ENCODE measurements at regions not wholly inside any gene's neighbourhood (a gene's known extent, or its start where the extent isn't known, plus 50 kb on each side); places are given as distances from the start of the nearest gene placed in this dataset.

DNA sequence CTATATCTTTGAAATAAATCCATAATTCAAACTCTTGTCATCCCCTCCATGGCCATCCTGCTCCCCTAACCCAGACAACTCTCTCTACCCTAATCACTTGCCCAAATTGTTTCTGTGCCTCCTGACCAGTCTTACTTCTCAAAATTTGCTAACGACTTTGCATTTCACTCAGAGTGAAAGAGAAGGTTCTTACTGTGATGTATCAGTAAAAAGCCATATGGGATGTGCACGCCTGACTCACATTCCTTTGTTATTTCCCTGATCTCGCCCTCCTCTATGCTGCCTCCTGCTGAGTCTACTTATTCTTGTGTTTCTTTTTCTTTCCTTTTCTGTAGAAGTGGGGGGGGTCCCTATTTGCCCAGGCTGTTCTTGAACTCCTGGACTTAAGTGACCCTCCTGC, 487.2 kb upstream of the FRG2C start:
- TF ChIP-seq, protein P1, sequence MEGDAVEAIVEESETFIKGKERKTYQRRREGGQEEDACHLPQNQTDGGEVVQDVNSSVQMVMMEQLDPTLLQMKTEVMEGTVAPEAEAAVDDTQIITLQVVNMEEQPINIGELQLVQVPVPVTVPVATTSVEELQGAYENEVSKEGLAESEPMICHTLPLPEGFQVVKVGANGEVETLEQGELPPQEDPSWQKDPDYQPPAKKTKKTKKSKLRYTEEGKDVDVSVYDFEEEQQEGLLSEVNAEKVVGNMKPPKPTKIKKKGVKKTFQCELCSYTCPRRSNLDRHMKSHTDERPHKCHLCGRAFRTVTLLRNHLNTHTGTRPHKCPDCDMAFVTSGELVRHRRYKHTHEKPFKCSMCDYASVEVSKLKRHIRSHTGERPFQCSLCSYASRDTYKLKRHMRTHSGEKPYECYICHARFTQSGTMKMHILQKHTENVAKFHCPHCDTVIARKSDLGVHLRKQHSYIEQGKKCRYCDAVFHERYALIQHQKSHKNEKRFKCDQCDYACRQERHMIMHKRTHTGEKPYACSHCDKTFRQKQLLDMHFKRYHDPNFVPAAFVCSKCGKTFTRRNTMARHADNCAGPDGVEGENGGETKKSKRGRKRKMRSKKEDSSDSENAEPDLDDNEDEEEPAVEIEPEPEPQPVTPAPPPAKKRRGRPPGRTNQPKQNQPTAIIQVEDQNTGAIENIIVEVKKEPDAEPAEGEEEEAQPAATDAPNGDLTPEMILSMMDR (IDR thresholded peaks at IDR 0.05) = no peak
- no peak for TF ChIP-seq POLR2A (IDR thresholded peaks at IDR 0.05)

All from right lobe of liver (tissue), 4 donors.